ENCODE measurements at regions not wholly inside any gene's neighbourhood (a gene's known extent, or its start where the extent isn't known, plus 50 kb on each side); places are given as distances from the start of the nearest gene placed in this dataset.
"Not testable (repeated sequence)": the region's sequence is repeated elsewhere in the genome, so short reads cannot be mapped to it uniquely, and the experiment has no call there.

DNA sequence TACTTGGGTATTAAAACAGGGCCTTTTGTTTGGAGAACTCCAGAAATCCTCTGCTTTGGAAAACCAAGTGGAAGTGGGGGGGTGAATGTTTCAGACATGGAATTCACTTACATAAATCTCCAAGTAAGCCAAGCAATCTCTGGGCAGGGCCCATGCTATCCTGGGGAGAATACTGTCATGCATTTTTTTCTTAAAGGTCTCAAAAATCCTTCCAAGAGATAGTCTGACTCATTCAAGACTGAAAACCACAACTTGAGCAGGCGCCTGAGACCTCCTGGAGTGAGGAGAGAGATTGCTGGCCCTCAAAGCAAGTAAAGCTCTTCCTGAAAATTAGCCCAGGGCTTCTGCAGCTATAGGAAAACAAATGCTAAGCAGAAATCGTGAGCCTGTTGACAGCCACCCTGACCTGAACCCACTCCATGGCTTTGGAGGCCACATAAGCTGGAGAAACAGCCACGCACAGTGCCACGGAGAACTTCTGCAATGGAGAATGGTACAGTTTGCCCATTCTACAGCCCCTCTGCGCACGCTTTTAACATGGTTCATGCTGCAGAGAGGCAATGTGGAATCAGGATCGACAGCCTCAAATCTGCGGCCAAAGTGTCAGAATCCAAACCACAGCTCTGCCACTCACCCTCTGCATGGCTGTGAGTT is 203.1 kb upstream of the AUTS2 start:
- no peak for DNase-seq (ENCODE audit: low spot score)

DNA sequence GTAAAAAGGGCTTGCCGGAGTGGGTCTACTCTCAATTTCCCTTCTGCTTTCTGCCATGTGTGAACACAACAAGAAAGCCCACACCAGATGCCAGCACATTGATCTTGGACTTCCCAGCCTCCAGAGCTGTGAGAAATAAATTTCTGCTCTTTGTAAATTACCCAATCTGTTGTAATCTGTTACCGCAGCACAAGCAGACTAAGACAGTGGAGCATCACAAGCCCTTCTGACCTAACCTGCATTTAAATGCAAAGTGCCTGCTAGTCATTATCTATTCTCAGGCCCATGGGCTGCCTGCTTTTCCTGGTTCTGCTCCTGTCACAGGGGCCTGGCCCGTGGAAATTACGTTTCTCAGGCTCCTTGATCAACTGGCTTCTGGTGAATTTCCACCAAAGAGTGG is 199.3 kb upstream of the AUTS2 start:
- DNase-seq (ENCODE audit: low spot score), result no peak

DNA sequence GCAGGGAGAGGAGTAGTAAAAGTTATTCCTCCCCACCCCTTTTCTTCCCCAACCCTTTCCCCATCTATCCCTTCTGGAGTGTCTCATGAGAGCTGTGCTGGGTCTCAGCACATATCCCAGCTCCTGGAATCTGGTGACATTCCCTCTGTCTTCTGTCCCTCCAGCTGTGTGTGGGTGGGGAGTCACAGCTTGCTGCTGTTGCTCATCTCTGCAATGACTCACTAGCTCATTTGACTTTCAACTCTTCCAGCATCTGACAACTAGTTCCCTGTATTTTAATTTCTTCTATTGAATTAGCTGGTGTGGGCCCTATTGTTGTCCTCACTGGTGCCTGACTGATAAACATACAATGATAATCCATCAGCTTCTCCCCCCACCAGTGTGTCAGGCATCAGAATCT is 198.9 kb upstream of the AUTS2 start:
- DNase-seq (ENCODE audit: low spot score), result peak; percentile 84

DNA sequence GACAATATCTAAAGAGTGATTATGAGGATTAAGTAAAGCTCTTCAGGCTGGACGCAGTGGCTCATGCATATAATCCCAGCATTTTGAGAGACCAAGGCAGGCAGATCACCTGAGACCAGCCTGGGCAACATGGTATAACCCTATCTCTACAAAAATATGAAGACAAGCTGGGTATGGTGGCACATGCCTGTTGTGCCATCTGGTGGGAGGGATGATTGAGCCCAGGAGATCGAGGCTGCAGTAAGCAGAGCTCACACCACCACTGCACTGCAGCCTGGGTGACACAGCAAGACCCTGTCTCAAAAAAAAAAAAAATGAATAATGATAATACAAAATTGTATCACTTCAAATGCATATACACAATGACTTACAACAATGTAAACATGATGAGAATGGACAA is 195.6 kb upstream of the AUTS2 start:
- no peak for DNase-seq (ENCODE audit: low spot score)

- DNase-seq (ENCODE audit: low spot score), result peak; percentile 23
These were observed 195.1 kb upstream of the AUTS2 start for GRCh38 chr7:69403169-69403568.

DNA sequence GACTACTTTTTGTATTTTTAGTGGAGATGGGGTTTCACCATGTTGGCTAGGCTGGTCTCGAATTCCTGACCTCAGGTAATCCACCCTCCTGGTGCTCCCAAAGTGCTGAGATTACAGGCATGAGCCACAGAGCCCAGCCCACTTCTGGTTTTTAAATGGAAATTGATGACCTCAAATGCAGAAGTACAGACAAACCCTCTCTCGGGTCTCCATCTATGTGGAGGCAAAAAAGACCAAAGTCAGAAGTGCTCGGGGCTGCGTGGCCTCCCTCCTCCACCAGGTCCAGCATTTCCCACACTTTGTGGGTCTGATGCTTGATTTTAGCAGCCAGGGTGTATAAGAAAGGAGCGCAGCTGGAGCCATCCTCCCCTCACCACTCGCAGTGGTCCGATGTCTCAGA is 187.3 kb upstream of the AUTS2 start:
- no peak for DNase-seq (ENCODE audit: low spot score)

DNA sequence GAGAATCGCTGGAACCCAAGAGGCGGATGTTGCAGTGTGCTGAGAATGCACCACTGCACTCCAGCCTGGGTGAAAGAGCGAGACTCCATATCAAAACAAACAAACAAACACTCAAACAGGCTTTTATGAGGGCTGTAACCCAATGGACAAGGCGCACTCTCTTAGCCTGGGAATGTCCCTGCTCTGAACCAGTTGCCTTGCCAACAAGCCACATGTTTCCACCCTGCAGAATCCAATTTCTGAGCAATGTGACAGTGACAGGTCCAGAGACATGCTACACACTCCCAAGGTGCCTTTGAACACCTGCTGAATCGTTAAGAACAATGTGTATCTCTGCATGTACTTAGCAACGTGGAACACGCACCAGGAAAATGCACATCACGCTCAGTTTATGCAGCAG is 186.8 kb upstream of the AUTS2 start:
- DNase-seq (ENCODE audit: low spot score), result no peak

DNA sequence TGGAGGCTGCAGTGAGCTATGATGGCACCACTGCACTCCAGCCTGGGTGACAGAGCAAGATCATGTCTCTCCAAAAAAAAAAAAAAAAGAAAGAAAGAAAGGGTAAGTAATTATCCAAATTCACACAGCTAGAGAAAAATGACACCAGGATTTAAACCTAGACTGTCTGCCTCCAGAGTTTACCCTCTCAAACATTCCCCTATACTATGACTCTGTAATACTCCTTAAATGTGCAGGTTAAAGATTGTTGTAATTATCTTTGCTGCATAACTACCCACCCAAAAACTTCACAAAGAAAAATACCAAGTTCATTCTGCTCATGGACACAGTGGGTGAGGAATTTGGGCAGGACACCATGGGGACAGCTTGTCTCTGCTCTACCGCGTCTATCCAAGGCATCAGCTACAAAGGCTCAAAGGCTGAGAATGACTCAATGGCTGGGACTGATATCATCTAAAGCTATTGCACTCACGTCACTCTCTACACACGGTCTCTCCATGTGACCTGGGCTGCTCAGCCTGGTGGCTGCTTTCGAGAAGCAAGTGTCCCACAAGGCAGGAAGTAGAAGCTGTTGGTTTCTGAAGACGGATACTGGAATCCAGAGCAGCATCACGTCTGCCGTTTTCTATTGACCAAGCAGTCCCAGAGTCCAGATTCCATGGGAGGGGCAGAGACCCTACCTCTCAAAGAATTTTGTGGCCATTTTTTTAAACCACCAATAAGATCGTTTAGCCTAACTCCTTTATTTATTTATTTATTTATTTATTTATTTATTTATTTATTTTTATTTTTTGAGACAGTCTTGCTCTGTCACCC is 185.7 kb upstream of the AUTS2 start:
- peak; percentile 36 for DNase-seq (ENCODE audit: low spot score)

GRCh38 chr7:69414555-69414954 is 183.7 kb upstream of the AUTS2 start:
- DNase-seq (ENCODE audit: low spot score), result no peak

GRCh38 chr7:69418869-69419670 is 179.2 kb upstream of the AUTS2 start:
- DNase-seq (ENCODE audit: low spot score), result no peak

GRCh38 chr7:69419934-69420333 is 178.3 kb upstream of the AUTS2 start:
- no peak for DNase-seq (ENCODE audit: low spot score)

DNA sequence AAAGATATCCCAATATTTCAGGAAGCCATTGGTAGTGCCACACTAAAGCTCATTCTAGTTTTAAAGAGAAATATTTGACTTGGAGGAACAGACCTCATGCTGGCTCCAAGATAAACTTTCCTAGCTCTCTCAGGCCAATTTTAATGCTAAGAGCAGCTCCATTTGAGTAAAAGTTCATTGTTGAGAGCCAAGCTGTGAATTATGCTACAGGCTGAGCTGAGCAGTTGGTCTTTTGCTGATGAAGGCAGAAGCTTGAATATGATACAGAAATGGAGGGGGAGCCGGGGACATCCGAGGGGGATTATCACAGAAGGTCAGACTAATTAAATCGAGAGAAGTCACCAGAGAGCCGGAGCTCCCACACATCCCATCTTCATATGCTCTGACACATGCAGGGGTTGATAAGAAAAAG is 175.7 kb upstream of the AUTS2 start:
- no peak for DNase-seq (ENCODE audit: low spot score)

- DNase-seq (ENCODE audit: low spot score), result no peak
These were observed 171.6 kb upstream of the AUTS2 start for GRCh38 chr7:69426705-69427104.

DNA sequence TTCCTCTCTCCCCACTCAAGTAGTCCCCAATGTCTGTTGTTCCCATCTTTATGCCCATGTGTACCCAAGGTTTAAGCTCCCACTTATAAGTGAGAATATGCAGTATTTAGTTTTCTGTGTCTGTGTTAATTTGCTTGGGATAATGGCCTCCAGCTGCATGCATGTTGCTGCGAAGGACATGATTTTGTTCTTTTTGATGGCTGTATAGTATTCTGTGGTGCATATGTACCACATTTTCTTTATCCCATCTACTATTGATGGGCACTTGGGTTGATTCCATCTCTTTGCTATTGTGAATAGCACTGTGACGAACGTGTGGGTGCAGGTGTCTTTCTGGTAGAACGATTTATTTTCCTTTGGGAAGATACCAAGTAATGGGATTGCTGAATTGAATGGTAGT is 170.2 kb upstream of the AUTS2 start:
- no peak for DNase-seq (ENCODE audit: low spot score)

DNA sequence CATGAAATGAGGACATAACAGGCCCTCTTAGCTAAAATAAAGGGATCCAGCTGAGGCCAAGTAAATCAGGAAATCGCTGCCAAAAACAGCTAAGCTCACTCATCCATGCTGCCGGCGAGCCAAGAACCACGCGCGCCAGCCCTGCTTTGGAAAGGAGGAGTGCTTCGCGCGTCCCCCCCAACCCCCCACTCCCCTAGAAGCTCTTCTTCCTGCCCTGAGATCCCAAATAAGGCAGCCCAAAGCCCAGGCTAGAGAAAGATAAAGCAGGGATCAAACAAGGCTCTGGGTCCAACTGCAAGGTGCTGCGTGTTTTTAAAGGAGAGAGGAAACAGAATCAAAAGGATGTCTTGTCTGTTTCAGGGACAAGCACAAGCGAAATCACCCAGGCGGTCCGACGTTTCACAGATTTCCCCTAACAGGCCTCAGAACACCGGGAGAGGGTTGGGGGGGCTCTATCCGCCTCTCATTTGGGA is 168.3 kb upstream of the AUTS2 start:
- peak; percentile 57 for DNase-seq (ENCODE audit: low spot score)

DNA sequence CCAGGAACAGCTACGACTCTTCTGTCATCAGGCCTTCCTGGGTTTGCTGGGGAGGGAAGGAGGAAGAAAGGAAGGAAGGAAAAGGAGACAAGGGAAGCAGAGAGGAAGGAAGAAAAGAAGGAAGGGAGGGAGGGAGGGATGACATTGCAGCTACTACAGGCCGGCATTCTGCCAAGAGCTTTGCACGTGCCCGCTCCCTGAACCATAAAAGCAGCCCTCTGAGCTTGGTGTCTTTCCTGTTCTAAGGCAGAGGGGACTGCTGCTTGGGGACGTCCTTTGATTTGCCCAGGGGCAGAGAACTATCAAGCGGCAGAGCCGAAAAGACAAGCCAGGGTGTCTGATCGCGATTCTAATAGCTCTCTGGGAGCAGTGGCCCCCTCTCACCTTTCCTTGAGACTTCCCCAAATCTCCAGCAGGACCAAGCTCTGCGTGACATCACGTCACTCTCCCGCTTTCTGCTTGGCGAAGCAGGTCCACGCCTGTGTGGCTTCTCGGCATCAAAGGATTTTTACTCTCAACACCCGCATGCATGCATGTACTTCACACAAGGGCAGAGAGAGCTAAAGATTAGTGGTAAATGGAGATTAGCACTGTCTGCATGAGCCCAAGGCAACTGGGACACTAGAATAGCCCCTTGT is 167.8 kb upstream of the AUTS2 start:
- no peak for DNase-seq (ENCODE audit: low spot score)

- no peak for DNase-seq (ENCODE audit: low spot score)
These were observed 166.6 kb upstream of the AUTS2 start for GRCh38 chr7:69431626-69432025.

GRCh38 chr7:69432276-69432675 is 166.0 kb upstream of the AUTS2 start:
- DNase-seq (ENCODE audit: low spot score), result not testable (repeated sequence)

DNA sequence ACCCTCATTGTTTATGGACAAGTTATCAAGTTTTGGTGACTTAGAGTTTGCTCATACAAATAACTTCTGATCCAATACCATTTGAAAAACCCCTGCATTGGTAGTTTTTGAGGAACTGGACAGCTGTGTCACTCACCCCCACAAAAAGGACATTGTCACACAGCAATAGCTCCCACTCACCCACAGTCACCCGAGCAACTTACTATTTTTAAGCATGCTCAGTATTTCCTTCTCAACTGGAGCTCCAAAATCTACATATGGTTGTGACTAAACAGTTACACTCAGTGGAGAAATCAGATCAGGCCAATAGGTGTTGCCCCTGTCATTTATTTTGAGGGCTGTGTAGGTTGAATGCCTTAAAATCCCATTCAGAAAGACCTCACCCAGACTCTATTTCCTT is 165.2 kb upstream of the AUTS2 start:
- DNase-seq (ENCODE audit: low spot score), result no peak

- no peak for DNase-seq (ENCODE audit: low spot score)
These were observed 163.9 kb upstream of the AUTS2 start for GRCh38 chr7:69434398-69434815.

DNA sequence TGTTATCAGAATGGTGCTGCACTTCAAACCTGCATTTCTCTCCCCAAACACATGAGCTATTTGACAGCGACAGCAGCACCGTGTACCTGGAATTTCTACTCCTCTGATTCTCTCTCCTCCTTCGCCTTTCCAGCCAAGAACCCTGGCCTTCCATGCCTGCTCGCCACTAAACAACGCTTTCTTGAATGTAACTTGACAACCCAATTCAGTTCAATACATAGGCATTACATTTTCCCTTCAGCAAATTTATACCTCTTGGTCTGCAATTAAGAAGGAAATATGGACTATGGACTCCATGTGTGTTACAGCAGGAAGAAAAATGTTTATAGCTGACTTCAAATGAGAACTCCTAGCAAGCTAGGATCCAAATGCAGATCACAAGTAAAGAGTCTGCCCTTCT is 162.6 kb upstream of the AUTS2 start:
- DNase-seq (ENCODE audit: low spot score), result no peak

GRCh38 chr7:69436946-69437345 is 161.3 kb upstream of the AUTS2 start:
- DNase-seq (ENCODE audit: low spot score), result no peak

All from globus pallidus (tissue), 1 donor.